Fibroblast of lung (primary cell): ENCODE measurements at regions not wholly inside any gene's neighbourhood (a gene's known extent, or its start where the extent isn't known, plus 50 kb on each side); places are given as distances from the start of the nearest gene placed in this dataset.

ENCODE experiments used
- DNase-seq, 2 donors: peaks; one replicate each; pipeline versions ENCODE4 v3.0.0 to v3.0.0-alpha.2; 2010; ENCODE audit warnings: low read depth in 2 of 2
- H2AFZ ChIP-seq: 2 replicates; pipeline ENCODE4 v1.5.1; 2012; ENCODE audit warnings: low read length, control low read depth, inconsistent platforms
- H3K27ac ChIP-seq: 2 replicates; pipeline ENCODE4 v1.5.1; 2011; ENCODE audit warnings: low read length, control low read depth; ENCODE audit not compliant: insufficient read depth
- H3K27me3 ChIP-seq: 2 replicates; pipeline ENCODE4 v1.5.1; 2011; ENCODE audit warnings: mild to moderate bottlenecking, low read length; ENCODE audit not compliant: control insufficient read depth, insufficient read depth
- H3K36me3 ChIP-seq: 2 replicates; pipeline ENCODE4 v1.5.1; 2011; ENCODE audit warnings: low read length; ENCODE audit not compliant: control insufficient read depth, insufficient read depth
- H3K4me1 ChIP-seq: 2 replicates; pipeline ENCODE4 v1.5.1; 2011; ENCODE audit warnings: low read length; ENCODE audit not compliant: control insufficient read depth, insufficient read depth; ENCODE audit errors: extremely low read depth
- H3K4me2 ChIP-seq: 2 replicates; pipeline ENCODE4 v1.5.1; 2011; ENCODE audit warnings: low read length, control low read depth; ENCODE audit not compliant: insufficient read depth; ENCODE audit errors: extremely low read depth
- H3K4me3 ChIP-seq, 4 experiments: fragments of 200-600 bp in 1 of 4; sonication (generic) in 1 of 4; replicated peaks in 1 of 4; 2 replicates each; pipeline ENCODE4 v1.5.1; 2011 to 2016; ENCODE audit warnings: low read length in 4 of 4, low read depth in 3 of 4, mild to moderate bottlenecking in 3 of 4, control low read depth in 2 of 4, inconsistent platforms in 1 of 4, mixed read lengths in 1 of 4; ENCODE audit not compliant: insufficient read depth in 1 of 4; ENCODE audit errors: control extremely low read depth in 1 of 4
- H3K79me2 ChIP-seq: 2 replicates; pipeline ENCODE4 v1.5.1; 2012; ENCODE audit warnings: mild to moderate bottlenecking, low read length, inconsistent platforms; ENCODE audit not compliant: control insufficient read depth, insufficient read depth
- H3K9ac ChIP-seq: 2 replicates; pipeline ENCODE4 v1.5.1; 2011; ENCODE audit warnings: mild to moderate bottlenecking, low read length, control low read depth; ENCODE audit not compliant: insufficient read depth
- H3K9me3 ChIP-seq: 2 replicates; pipeline ENCODE4 v1.5.1; 2012; ENCODE audit warnings: low read depth, low read length; ENCODE audit not compliant: control insufficient read depth, insufficient read depth
- H4K20me1 ChIP-seq: 2 replicates; pipeline ENCODE4 v1.5.1; 2011; ENCODE audit warnings: low read length; ENCODE audit not compliant: control insufficient read depth, insufficient read depth; ENCODE audit errors: extremely low read depth
- EZH2 ChIP-seq: IDR thresholded peaks from 2 replicates; pipeline ENCODE4 v1.5.1; 2012; ENCODE audit warnings: low read length, control low read depth, mild to moderate bottlenecking; ENCODE audit errors: missing control alignments
- TF ChIP-seq, protein P1 (sequence below), 2 donors: IDR thresholded peaks in 1 of 2; conservative IDR thresholded peaks in 1 of 2; 1 replicate in 1 of 2; 2 replicates in 1 of 2; pipeline ENCODE4 v1.5.1; 2011 to 2012; ENCODE audit warnings: low read length in 2 of 2, control low read depth in 1 of 2, inconsistent platforms in 1 of 2, low read depth in 1 of 2, mild to moderate bottlenecking in 1 of 2

DNA sequence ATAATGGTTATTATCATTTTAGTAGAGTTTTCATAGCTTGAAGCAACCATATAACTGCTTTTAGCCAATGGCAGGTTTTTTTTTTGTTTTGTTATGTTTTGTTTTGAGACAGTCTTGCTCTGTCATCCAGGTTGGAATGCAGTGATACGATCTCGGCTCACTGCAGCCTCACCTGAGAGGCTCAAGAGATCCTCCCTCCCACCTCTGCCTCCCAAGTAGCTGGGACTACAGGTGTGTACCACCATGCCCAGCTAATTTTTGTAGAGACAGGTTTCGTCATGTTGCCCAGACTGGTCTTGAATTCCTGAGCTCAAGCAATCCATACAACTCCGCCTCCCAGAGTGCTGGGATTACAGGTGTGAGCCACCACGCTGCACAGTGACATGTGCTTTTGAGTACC lies 117.5 kb upstream of the GAREM1 start:
- no peak overlapping the region for H2AFZ ChIP-seq
- H3K4me1 ChIP-seq, result no peaks in the 10 kb centered on the region
- H3K27me3 ChIP-seq, result no peaks in the 10 kb centered on the region
- H3K4me2 ChIP-seq, result no peak overlapping the region
- no peaks in the 10 kb centered on the region for H3K79me2 ChIP-seq
- H3K9me3 ChIP-seq, result no peaks in the 10 kb centered on the region
- no peak overlapping the region for H3K9ac ChIP-seq
- H3K4me3 ChIP-seq, result no peak overlapping the region
- no peaks in the 10 kb centered on the region for H4K20me1 ChIP-seq
- H3K27ac ChIP-seq, result no peak overlapping the region
- no peaks in the 10 kb centered on the region for H3K36me3 ChIP-seq
- TF ChIP-seq, protein P1, sequence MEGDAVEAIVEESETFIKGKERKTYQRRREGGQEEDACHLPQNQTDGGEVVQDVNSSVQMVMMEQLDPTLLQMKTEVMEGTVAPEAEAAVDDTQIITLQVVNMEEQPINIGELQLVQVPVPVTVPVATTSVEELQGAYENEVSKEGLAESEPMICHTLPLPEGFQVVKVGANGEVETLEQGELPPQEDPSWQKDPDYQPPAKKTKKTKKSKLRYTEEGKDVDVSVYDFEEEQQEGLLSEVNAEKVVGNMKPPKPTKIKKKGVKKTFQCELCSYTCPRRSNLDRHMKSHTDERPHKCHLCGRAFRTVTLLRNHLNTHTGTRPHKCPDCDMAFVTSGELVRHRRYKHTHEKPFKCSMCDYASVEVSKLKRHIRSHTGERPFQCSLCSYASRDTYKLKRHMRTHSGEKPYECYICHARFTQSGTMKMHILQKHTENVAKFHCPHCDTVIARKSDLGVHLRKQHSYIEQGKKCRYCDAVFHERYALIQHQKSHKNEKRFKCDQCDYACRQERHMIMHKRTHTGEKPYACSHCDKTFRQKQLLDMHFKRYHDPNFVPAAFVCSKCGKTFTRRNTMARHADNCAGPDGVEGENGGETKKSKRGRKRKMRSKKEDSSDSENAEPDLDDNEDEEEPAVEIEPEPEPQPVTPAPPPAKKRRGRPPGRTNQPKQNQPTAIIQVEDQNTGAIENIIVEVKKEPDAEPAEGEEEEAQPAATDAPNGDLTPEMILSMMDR (conservative IDR thresholded peaks at IDR 0.05 in 1 of 2, IDR thresholded peaks at IDR 0.05 in 1 of 2; ENCODE audit: low read depth in 1 of 2, low read length in 2 of 2), result no peak
- no peak for TF ChIP-seq EZH2
- DNase-seq, result no peak

DNA sequence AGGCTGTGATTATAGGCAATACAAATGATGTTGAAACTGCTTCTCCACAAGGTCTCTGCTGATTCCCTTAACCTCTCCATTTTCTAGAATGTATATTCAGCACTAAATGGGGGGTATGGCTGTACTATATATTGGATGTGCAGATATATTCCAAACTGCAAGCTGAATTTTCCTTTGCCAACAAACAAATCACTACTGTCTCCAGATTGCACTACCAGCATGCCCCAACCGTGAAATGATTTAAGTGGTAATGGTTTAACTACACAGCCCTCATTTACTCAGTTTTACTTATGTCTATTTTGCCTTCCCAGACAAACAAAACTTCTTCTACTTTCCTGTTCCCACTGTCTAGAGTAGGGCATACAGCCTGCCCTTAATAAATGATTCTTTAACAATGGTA lies 112.7 kb upstream of the GAREM1 start:
- Histone ChIP-seq H3K36me3 (no peaks in the 10 kb centered on the region), H3K9ac (no peak overlapping the region), H3K79me2 (no peaks in the 10 kb centered on the region), H3K4me3 (no peak overlapping the region), H3K4me2 (no peak overlapping the region), H3K27me3 (no peaks in the 10 kb centered on the region), H2AFZ (no peak overlapping the region), H3K4me1 (no peaks in the 10 kb centered on the region), H3K9me3 (no peaks in the 10 kb centered on the region), H3K27ac (no peak overlapping the region), H4K20me1 (no peaks in the 10 kb centered on the region)
- no peak for TF ChIP-seq EZH2
- DNase-seq, result no peak

DNA sequence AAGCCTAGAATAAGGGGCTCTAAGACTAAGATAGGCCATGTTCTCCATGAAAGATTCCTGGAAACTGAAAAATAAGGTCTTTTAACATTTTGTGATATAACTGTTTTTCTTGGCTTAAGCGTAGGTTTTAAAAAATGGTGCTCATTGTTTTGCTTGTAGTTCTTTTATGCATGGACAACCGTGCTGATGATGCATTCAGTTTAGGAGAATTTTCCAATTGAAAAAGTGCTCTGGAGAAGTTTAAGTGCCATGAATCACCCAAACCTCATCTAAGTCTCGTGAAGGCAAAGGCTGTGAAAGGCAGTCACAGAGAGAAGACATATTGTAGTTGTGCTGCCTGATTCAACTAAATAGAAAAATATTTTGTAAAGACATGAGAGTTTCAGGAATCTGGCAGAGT lies 111.8 kb upstream of the GAREM1 start:
- Histone ChIP-seq H4K20me1 (no peaks in the 10 kb centered on the region), H3K27me3 (no peaks in the 10 kb centered on the region), H2AFZ (no peak overlapping the region), H3K9ac (no peak overlapping the region), H3K27ac (no peak overlapping the region), H3K36me3 (no peaks in the 10 kb centered on the region), H3K79me2 (no peaks in the 10 kb centered on the region), H3K4me3 (no peak overlapping the region), H3K4me1 (no peaks in the 10 kb centered on the region), H3K9me3 (no peaks in the 10 kb centered on the region), H3K4me2 (no peak overlapping the region)
- no peak for TF ChIP-seq EZH2
- TF ChIP-seq, protein P1 (conservative IDR thresholded peaks at IDR 0.05 in 1 of 2, IDR thresholded peaks at IDR 0.05 in 1 of 2; ENCODE audit: low read depth in 1 of 2, low read length in 2 of 2), result no peak
- peak in 1 of 2 donors; percentile 55 for DNase-seq
